Gastrocnemius medialis (tissue), 4 donors: ENCODE measurements at regions not wholly inside any gene's neighbourhood (a gene's known extent, or its start where the extent isn't known, plus 50 kb on each side); places are given as distances from the start of the nearest gene placed in this dataset.

Experiments
- POLR2A ChIP-seq, 2 donors: fragments of 450-650 bp; IDR thresholded peaks; one replicate each; pipeline ENCODE4 v1.6.1; 2017; ENCODE audit warnings: antibody characterized with exemption in 2 of 2, mild to moderate bottlenecking in 2 of 2, moderate library complexity in 2 of 2
- TF ChIP-seq, protein P1 (sequence below), 5 experiments: fragments of 450-650 bp in 3 of 5; fragments of 200-600 bp in 2 of 5; sonication (generic) in 2 of 5; IDR thresholded peaks in 4 of 5; conservative IDR thresholded peaks in 1 of 5; 1 replicate in 4 of 5; 2 replicates in 1 of 5; pipeline ENCODE4 v1.5.1; 2016 to 2019; ENCODE audit warnings: antibody characterized with exemption in 5 of 5, mild to moderate bottlenecking in 3 of 5, moderate library complexity in 3 of 5

DNA sequence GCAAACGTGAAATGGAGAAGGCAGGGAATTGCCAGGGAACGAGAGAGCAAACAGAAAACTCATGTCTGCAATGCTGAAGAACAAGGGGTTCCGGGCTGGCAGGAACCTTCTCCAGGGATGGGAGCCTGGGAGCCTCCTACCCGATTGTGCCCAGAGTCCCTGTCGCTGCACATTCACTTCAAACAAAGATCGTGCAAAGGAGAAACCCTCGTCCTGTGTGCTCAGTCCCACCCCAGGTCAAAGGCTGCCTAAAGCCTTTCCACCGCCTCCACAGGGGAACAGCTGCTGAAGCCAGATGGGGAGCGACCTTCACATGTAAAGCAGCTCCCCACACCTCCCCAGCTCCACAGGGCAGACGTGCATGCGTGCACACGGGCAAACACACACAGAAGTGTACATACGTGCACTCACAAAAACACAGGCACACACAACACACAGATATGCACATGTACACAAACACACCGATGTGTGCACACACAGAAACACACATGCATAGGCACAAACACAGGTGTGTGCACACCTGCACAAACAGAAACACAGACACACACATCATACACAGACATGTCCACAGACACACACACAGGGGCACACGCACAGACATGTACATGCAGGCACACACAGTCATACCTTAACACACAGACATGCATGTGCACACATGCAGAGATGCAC lies 460.1 kb upstream of the SALL3 start:
- TF ChIP-seq, protein P1, sequence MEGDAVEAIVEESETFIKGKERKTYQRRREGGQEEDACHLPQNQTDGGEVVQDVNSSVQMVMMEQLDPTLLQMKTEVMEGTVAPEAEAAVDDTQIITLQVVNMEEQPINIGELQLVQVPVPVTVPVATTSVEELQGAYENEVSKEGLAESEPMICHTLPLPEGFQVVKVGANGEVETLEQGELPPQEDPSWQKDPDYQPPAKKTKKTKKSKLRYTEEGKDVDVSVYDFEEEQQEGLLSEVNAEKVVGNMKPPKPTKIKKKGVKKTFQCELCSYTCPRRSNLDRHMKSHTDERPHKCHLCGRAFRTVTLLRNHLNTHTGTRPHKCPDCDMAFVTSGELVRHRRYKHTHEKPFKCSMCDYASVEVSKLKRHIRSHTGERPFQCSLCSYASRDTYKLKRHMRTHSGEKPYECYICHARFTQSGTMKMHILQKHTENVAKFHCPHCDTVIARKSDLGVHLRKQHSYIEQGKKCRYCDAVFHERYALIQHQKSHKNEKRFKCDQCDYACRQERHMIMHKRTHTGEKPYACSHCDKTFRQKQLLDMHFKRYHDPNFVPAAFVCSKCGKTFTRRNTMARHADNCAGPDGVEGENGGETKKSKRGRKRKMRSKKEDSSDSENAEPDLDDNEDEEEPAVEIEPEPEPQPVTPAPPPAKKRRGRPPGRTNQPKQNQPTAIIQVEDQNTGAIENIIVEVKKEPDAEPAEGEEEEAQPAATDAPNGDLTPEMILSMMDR (IDR thresholded peaks at IDR 0.05 in 4 of 5, conservative IDR thresholded peaks at IDR 0.05 in 1 of 5), result no peak
- TF ChIP-seq POLR2A (IDR thresholded peaks at IDR 0.05), result no peak
